Liver (tissue), 7 donors: ENCODE measurements at regions not wholly inside any gene's neighbourhood (a gene's known extent, or its start where the extent isn't known, plus 50 kb on each side); places are given as distances from the start of the nearest gene placed in this dataset.
"Not testable (repeated sequence)": the region's sequence is repeated elsewhere in the genome, so short reads cannot be mapped to it uniquely, and the experiment has no call there.

Source experiments
- DNase-seq: peaks from one replicate; pipeline ENCODE4 v3.0.0-alpha.2; 2017; ENCODE audit warnings: low spot score
- H3K27ac ChIP-seq, 2 donors: one replicate each; pipeline ENCODE4 v1.7.0; 2013; ENCODE audit warnings: inconsistent platforms in 2 of 2, low read length in 2 of 2, control low read depth in 1 of 2, low read depth in 1 of 2, mild to moderate bottlenecking in 1 of 2
- H3K27me3 ChIP-seq, 4 donors: one replicate each; pipeline versions ENCODE4 v1.6.1 to v1.7.0; 2013; ENCODE audit warnings: low read length in 3 of 4, inconsistent platforms in 1 of 4, mild to moderate bottlenecking in 1 of 4, moderate library complexity in 1 of 4; ENCODE audit not compliant: control insufficient read depth in 4 of 4, insufficient read depth in 4 of 4
- H3K36me3 ChIP-seq, 4 donors: one replicate each; pipeline versions ENCODE4 v1.6.1 to v1.7.0; 2013; ENCODE audit warnings: low read length in 3 of 4, mild to moderate bottlenecking in 3 of 4, low read depth in 1 of 4, moderate library complexity in 1 of 4; ENCODE audit not compliant: control insufficient read depth in 4 of 4, insufficient read depth in 3 of 4
- H3K4me1 ChIP-seq, 4 donors: one replicate each; pipeline versions ENCODE4 v1.6.1 to v1.7.0; 2013; ENCODE audit warnings: low read length in 3 of 4, mild to moderate bottlenecking in 3 of 4, moderate library complexity in 1 of 4; ENCODE audit not compliant: control insufficient read depth in 4 of 4, insufficient read depth in 4 of 4
- H3K4me3 ChIP-seq, 3 donors: one replicate each; pipeline versions ENCODE4 v1.6.1 to v1.7.0; 2013; ENCODE audit warnings: low read length in 3 of 3, control low read depth in 1 of 3, low read depth in 1 of 3, mild to moderate bottlenecking in 1 of 3
- H3K9ac ChIP-seq, 2 donors: one replicate each; pipeline ENCODE4 v1.7.0; 2013; ENCODE audit warnings: low read length in 2 of 2, mild to moderate bottlenecking in 2 of 2, moderate library complexity in 2 of 2, control low read depth in 1 of 2, low read depth in 1 of 2
- H3K9me3 ChIP-seq, 4 donors: one replicate each; pipeline versions ENCODE4 v1.6.1 to v1.7.0; 2013; ENCODE audit warnings: low read length in 3 of 4; ENCODE audit not compliant: control insufficient read depth in 4 of 4
- ATF3 ChIP-seq: IDR thresholded peaks from 2 replicates; pipeline ENCODE4 v1.6.1; 2016; ENCODE audit warnings: antibody characterized with exemption
- EGR1 ChIP-seq, 2 donors: IDR thresholded peaks; 2 replicates each; pipeline ENCODE4 v1.6.1; 2016 to 2018; ENCODE audit warnings: antibody characterized with exemption in 2 of 2, low read depth in 2 of 2
- FOXA1 ChIP-seq: IDR thresholded peaks from 2 replicates; pipeline ENCODE4 v1.6.1; 2016; ENCODE audit warnings: antibody characterized with exemption
- GABPA ChIP-seq, 2 donors: IDR thresholded peaks in 1 of 2; conservative IDR thresholded peaks in 1 of 2; 2 replicates each; pipeline ENCODE4 v1.6.1; 2016; ENCODE audit warnings: antibody characterized with exemption in 2 of 2, mild to moderate bottlenecking in 1 of 2, moderate library complexity in 1 of 2
- HNF4A ChIP-seq, 2 donors: conservative IDR thresholded peaks; 2 replicates each; pipeline ENCODE4 v1.6.1; 2016; ENCODE audit warnings: antibody characterized with exemption in 2 of 2, mild to moderate bottlenecking in 2 of 2
- HNF4G ChIP-seq: IDR thresholded peaks from 2 replicates; pipeline ENCODE4 v1.6.1; 2016; ENCODE audit warnings: antibody characterized with exemption
- MAX ChIP-seq: IDR thresholded peaks from 2 replicates; pipeline ENCODE4 v1.6.1; 2016; ENCODE audit warnings: antibody characterized with exemption
- NR2F2 ChIP-seq: IDR thresholded peaks from 2 replicates; pipeline ENCODE4 v1.6.1; 2016; ENCODE audit warnings: antibody characterized with exemption
- RAD21 ChIP-seq, 2 donors: IDR thresholded peaks; 2 replicates each; pipeline ENCODE4 v1.6.1; 2016; ENCODE audit warnings: antibody characterized with exemption in 2 of 2, mild to moderate bottlenecking in 2 of 2
- REST ChIP-seq: IDR thresholded peaks from 2 replicates; pipeline ENCODE4 v1.6.1; 2016; ENCODE audit warnings: antibody characterized with exemption, mild to moderate bottlenecking
- RXRA ChIP-seq, 2 donors: IDR thresholded peaks; 2 replicates each; pipeline ENCODE4 v1.6.1; 2017 to 2018; ENCODE audit warnings: antibody characterized with exemption in 2 of 2, mild to moderate bottlenecking in 1 of 2
- SP1 ChIP-seq: IDR thresholded peaks from 2 replicates; pipeline ENCODE4 v1.6.1; 2018; ENCODE audit warnings: antibody characterized with exemption, mild to moderate bottlenecking
- YY1 ChIP-seq: IDR thresholded peaks from 2 replicates; pipeline ENCODE4 v1.6.1; 2016; ENCODE audit warnings: antibody characterized with exemption, mild to moderate bottlenecking
- ZBTB33 ChIP-seq: IDR thresholded peaks from 2 replicates; pipeline ENCODE4 v1.6.1; 2016; ENCODE audit warnings: antibody characterized with exemption
- WGBS: extraction: QIAGEN DNeasy Blood & Tissue Kit; methylation state at CpG from one replicate; pipeline ENCODE4 v1.1.7; 2013; 5-methylcytosine and 5-hydroxymethylcytosine counted together
- donor health status: healthy.
- donor health status: healthy.
- donor health status: healthy.
- donor health status: healthy.

GRCh38 chr16:65739518-65739917 is 617.7 kb upstream of the CDH11 start:
- Histone ChIP-seq H3K9ac (no peak overlapping the region), H3K4me1 (no peaks in the 10 kb centered on the region), H3K9me3 (no peaks in the 10 kb centered on the region), H3K36me3 (no peaks in the 10 kb centered on the region), H3K27ac (no peak overlapping the region), H3K4me3 (no peak overlapping the region), H3K27me3 (peaks cover 0 to 4% (median 0%) of the 10 kb centered on the region in 4 donors)
- no peak for DNase-seq
- WGBS: 62% methylated on average over 3 of the region's 3 CpGs
- TF ChIP-seq HNF4G (no peak), REST (no peak), GABPA (IDR thresholded peaks at IDR 0.05 in 1 of 2, conservative IDR thresholded peaks at IDR 0.05 in 1 of 2) (no peak), HNF4A (conservative IDR thresholded peaks at IDR 0.05) (no peak)

- no peak overlapping the region for H3K4me3 ChIP-seq
- no peak overlapping the region for H3K27ac ChIP-seq
- WGBS: 52% methylated on average over 4 of the region's 4 CpGs
- H3K27me3 ChIP-seq: peaks cover 0 to 4% (median 0%) of the 10 kb centered on the region in 4 donors
- no peak for DNase-seq
- no peaks in the 10 kb centered on the region for H3K9me3 ChIP-seq
- no peak for TF ChIP-seq FOXA1
- no peak for TF ChIP-seq GABPA (IDR thresholded peaks at IDR 0.05 in 1 of 2, conservative IDR thresholded peaks at IDR 0.05 in 1 of 2)
- no peak for TF ChIP-seq ATF3
- no peaks in the 10 kb centered on the region for H3K4me1 ChIP-seq
- no peaks in the 10 kb centered on the region for H3K36me3 ChIP-seq
- H3K9ac ChIP-seq: no peak overlapping the region
These were observed 616.0 kb upstream of the CDH11 start for GRCh38 chr16:65737831-65738230.

GRCh38 chr16:65735615-65736014 is 613.8 kb upstream of the CDH11 start:
- not testable (repeated sequence) for DNase-seq, H3K4me3 ChIP-seq, H3K9ac ChIP-seq, H3K4me1 ChIP-seq, H3K27me3 ChIP-seq, H3K36me3 ChIP-seq, H3K27ac ChIP-seq, H3K9me3 ChIP-seq

GRCh38 chr16:65733721-65734120 is 611.9 kb upstream of the CDH11 start:
- Histone ChIP-seq H3K27ac (no peak overlapping the region), H3K4me1 (no peaks in the 10 kb centered on the region), H3K9me3 (peaks cover 0 to 4% (median 0%) of the 10 kb centered on the region in 4 donors), H3K9ac (no peak overlapping the region), H3K4me3 (no peak overlapping the region), H3K27me3 (no peaks in the 10 kb centered on the region), H3K36me3 (no peaks in the 10 kb centered on the region)
- 76% methylated on average over 3 of the region's 3 CpGs for WGBS
- DNase-seq: no peak
- TF ChIP-seq REST: no peak
- TF ChIP-seq FOXA1: no peak
- TF ChIP-seq ZBTB33: no peak
- no peak for TF ChIP-seq MAX
- TF ChIP-seq RXRA (IDR thresholded peaks at IDR 0.05): no peak
- TF ChIP-seq RAD21 (IDR thresholded peaks at IDR 0.05): no peak
- TF ChIP-seq SP1: no peak
- TF ChIP-seq EGR1 (IDR thresholded peaks at IDR 0.05; ENCODE audit: low read depth in 2 of 2): no peak
- no peak for TF ChIP-seq HNF4G
- no peak for TF ChIP-seq NR2F2
- no peak for TF ChIP-seq YY1
- no peak for TF ChIP-seq ATF3
